Prostate gland (tissue), 2 donors: ENCODE measurements at regions not wholly inside any gene's neighbourhood (a gene's known extent, or its start where the extent isn't known, plus 50 kb on each side); places are given as distances from the start of the nearest gene placed in this dataset.

Source experiments
- CTCF ChIP-seq, 4 experiments: fragments of 200-600 bp in 2 of 4; fragments of 450-650 bp in 2 of 4; sonication (generic) in 2 of 4; IDR thresholded peaks; 1 replicate in 3 of 4; 2 replicates in 1 of 4; pipeline ENCODE4 v1.5.1; 2016 to 2019; ENCODE audit warnings: antibody characterized with exemption in 4 of 4, mild to moderate bottlenecking in 2 of 4, moderate library complexity in 2 of 4
- POLR2A ChIP-seq: fragments of 450-650 bp; IDR thresholded peaks from one replicate; pipeline ENCODE4 v1.6.1; 2016; ENCODE audit warnings: antibody characterized with exemption, mild to moderate bottlenecking

GRCh38 chr2:144745424-144745823 lies 225.5 kb upstream of the ZEB2 start:
- TF ChIP-seq CTCF (IDR thresholded peaks at IDR 0.05) (no peak), POLR2A (no peak)
